Trophoblast cell (in vitro differentiated cells and primary cell): ENCODE measurements at regions not wholly inside any gene's neighbourhood (a gene's known extent, or its start where the extent isn't known, plus 50 kb on each side); places are given as distances from the start of the nearest gene placed in this dataset.

ENCODE experiments used
- DNase-seq, 2 donors: peaks; one replicate each; pipeline ENCODE4 v3.0.0-alpha.2; 2016
- H2AFZ ChIP-seq: 2 replicates; pipeline ENCODE4 v1.6.1; 2013; ENCODE audit warnings: low read length, moderate library complexity, mild to moderate bottlenecking; ENCODE audit not compliant: insufficient read depth, poor library complexity
- H2AK5ac ChIP-seq: 2 replicates; pipeline ENCODE4 v1.6.1; 2013; ENCODE audit warnings: mild to moderate bottlenecking, low read length
- H2BK120ac ChIP-seq: 2 replicates; pipeline ENCODE4 v1.6.1; 2013; ENCODE audit warnings: low read length, mild to moderate bottlenecking, moderate library complexity; ENCODE audit not compliant: insufficient read depth, poor library complexity
- H2BK12ac ChIP-seq: 2 replicates; pipeline ENCODE4 v1.6.1; 2013; ENCODE audit warnings: mild to moderate bottlenecking, low read length, moderate library complexity
- H2BK5ac ChIP-seq: 2 replicates; pipeline ENCODE4 v1.6.1; 2013; ENCODE audit warnings: low read length, low read depth, moderate library complexity, mild to moderate bottlenecking; ENCODE audit not compliant: poor library complexity
- H3K14ac ChIP-seq: 2 replicates; pipeline ENCODE4 v1.6.1; 2013; ENCODE audit warnings: mild to moderate bottlenecking, low read length
- H3K18ac ChIP-seq: 2 replicates; pipeline ENCODE4 v1.6.1; 2013; ENCODE audit warnings: mild to moderate bottlenecking, low read length
- H3K23ac ChIP-seq: 2 replicates; pipeline ENCODE4 v1.6.1; 2013; ENCODE audit warnings: low read length
- H3K27ac ChIP-seq: 2 replicates; pipeline ENCODE4 v1.5.1; 2013; ENCODE audit warnings: low read depth, mild to moderate bottlenecking, inconsistent platforms, low read length, moderate library complexity
- H3K27me3 ChIP-seq: 2 replicates; pipeline ENCODE4 v1.6.1; 2013; ENCODE audit warnings: inconsistent platforms, mild to moderate bottlenecking, low read length, moderate library complexity; ENCODE audit not compliant: insufficient read depth
- H3K36me3 ChIP-seq, 2 experiments: 1 replicate in 1 of 2; 2 replicates in 1 of 2; pipeline ENCODE4 v1.6.1; 2013; ENCODE audit warnings: low read length in 2 of 2, mild to moderate bottlenecking in 2 of 2, moderate library complexity in 1 of 2; ENCODE audit not compliant: insufficient read depth in 2 of 2, control insufficient read depth in 1 of 2
- H3K4ac ChIP-seq: 2 replicates; pipeline ENCODE4 v1.6.1; 2013; ENCODE audit warnings: low read depth, mild to moderate bottlenecking, low read length, moderate library complexity
- H3K4me1 ChIP-seq, 2 experiments: 1 replicate in 1 of 2; 2 replicates in 1 of 2; pipeline ENCODE4 v1.6.1; 2013; ENCODE audit warnings: low read length in 2 of 2, mild to moderate bottlenecking in 2 of 2, moderate library complexity in 1 of 2; ENCODE audit not compliant: insufficient read depth in 2 of 2, control insufficient read depth in 1 of 2
- H3K4me2 ChIP-seq: 2 replicates; pipeline ENCODE4 v1.6.1; 2013; ENCODE audit warnings: inconsistent platforms, mild to moderate bottlenecking, low read length, moderate library complexity
- H3K4me3 ChIP-seq: 2 replicates; pipeline ENCODE4 v1.5.1; 2013; ENCODE audit warnings: mild to moderate bottlenecking, low read depth, low read length, inconsistent platforms
- H3K79me1 ChIP-seq: one replicate; pipeline ENCODE4 v1.6.1; 2013; ENCODE audit warnings: low read length
- H3K79me2 ChIP-seq: 2 replicates; pipeline ENCODE4 v1.6.1; 2013; ENCODE audit warnings: low read length, mild to moderate bottlenecking; ENCODE audit not compliant: control insufficient read depth, insufficient read depth, poor library complexity
- H3K9ac ChIP-seq: 2 replicates; pipeline ENCODE4 v1.6.1; 2013; ENCODE audit warnings: mild to moderate bottlenecking, low read length
- H3K9me3 ChIP-seq: 2 replicates; pipeline ENCODE4 v1.6.1; 2013; ENCODE audit warnings: low read depth, mild to moderate bottlenecking, control low read depth, inconsistent platforms, low read length; ENCODE audit not compliant: insufficient read depth
- H4K12ac ChIP-seq: 2 replicates; pipeline ENCODE4 v1.6.1; 2013; ENCODE audit warnings: low read depth, mild to moderate bottlenecking, low read length, moderate library complexity
- H4K8ac ChIP-seq: 2 replicates; pipeline ENCODE4 v1.6.1; 2013; ENCODE audit warnings: low read depth, mild to moderate bottlenecking, low read length, moderate library complexity
- H4K91ac ChIP-seq: one replicate; pipeline ENCODE4 v1.6.1; 2013; ENCODE audit warnings: low read depth, mild to moderate bottlenecking, low read length, moderate library complexity
- WGBS: extraction: QIAGEN DNeasy Blood & Tissue Kit; methylation state at CpG from one replicate; pipeline ENCODE4 v1.1.7; 2013; ENCODE audit warnings: missing lambda C conversion rate; ENCODE audit not compliant: insufficient read length, insufficient coverage; ENCODE audit errors: extremely low coverage; 5-methylcytosine and 5-hydroxymethylcytosine counted together

DNA sequence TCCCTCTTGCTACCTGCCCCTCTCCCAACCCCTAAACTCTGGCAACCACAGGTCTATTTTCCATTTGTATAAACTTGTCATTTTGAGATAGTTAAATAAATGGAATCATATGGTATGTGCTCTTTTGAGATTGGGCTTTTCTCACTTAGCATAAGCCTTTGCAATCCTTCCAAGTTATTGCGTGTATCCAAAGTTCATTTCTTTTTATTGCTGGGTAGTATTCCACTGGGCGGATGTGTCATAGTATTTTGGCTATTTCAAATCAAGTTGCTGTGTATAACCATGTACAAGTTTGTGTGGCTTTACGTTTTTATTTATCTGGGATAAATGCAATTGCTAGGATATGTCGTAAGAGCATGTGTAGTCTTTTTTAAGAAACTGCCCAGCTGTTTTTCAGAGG, 55.5 kb upstream of the CUL3 start:
- Histone ChIP-seq H3K4me3 (no peak overlapping the region), H2BK12ac (no peak overlapping the region), H3K4me1 (no peaks in the 10 kb centered on the region), H4K91ac (no peak overlapping the region), H3K9me3 (no peaks in the 10 kb centered on the region), H3K79me2 (no peaks in the 10 kb centered on the region), H2AFZ (no peak overlapping the region), H3K23ac (no peak overlapping the region), H3K14ac (no peak overlapping the region), H2BK120ac (no peak overlapping the region), H3K18ac (no peak overlapping the region), H3K27me3 (no peaks in the 10 kb centered on the region), H3K79me1 (no peaks in the 10 kb centered on the region), H2AK5ac (no peak overlapping the region), H3K4ac (no peak overlapping the region), H3K4me2 (no peak overlapping the region), H4K8ac (no peak overlapping the region), H4K12ac (no peak overlapping the region), H3K9ac (no peak overlapping the region), H3K36me3 (no peaks in the 10 kb centered on the region), H3K27ac (no peak overlapping the region), H2BK5ac (no peak overlapping the region)
- no CpG with 5 or more reads among the region's 4 CpGs for WGBS
- DNase-seq = no peak

DNA sequence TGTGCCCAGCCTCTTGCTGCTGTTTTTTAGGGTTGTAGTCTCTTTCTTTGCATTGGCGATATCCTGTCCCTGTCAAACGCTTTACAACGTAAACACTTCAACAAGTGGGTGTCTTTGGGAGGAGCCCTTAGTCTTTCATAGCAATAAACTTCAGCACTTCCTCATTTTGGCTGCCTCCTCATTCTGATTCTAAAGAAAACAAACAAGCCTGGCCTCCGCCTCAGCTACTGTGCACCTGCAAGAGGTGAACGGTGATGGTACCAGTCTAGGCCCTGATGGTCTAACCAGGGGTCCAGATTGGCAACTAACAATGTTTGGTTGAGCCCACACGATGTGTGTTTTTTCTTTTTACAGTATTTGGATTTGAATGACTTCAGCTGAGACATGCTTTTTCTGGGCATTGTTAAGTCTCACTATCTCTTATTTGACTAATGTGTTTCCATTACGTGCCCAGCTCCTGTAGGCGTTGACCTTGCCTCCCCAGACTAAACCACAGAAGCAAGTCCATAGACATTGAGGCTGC, 53.2 kb upstream of the CUL3 start:
- no peak overlapping the region for H3K27ac ChIP-seq
- H3K79me1 ChIP-seq = no peaks in the 10 kb centered on the region
- WGBS = no CpG with 5 or more reads among the region's 8 CpGs
- no peaks in the 10 kb centered on the region for H3K9me3 ChIP-seq
- H3K14ac ChIP-seq = no peak overlapping the region
- DNase-seq = no peak
- H3K4me1 ChIP-seq = no peaks in the 10 kb centered on the region
- H2BK120ac ChIP-seq = no peak overlapping the region
- H4K8ac ChIP-seq = no peak overlapping the region
- H3K79me2 ChIP-seq = no peaks in the 10 kb centered on the region
- H3K27me3 ChIP-seq = no peaks in the 10 kb centered on the region
- no peak overlapping the region for H3K4me2 ChIP-seq
- no peak overlapping the region for H2BK5ac ChIP-seq
- no peak overlapping the region for H4K91ac ChIP-seq
- H2AFZ ChIP-seq = no peak overlapping the region
- H3K36me3 ChIP-seq = no peaks in the 10 kb centered on the region
- H2BK12ac ChIP-seq = no peak overlapping the region
- H3K23ac ChIP-seq = no peak overlapping the region
- no peak overlapping the region for H3K18ac ChIP-seq
- H3K4me3 ChIP-seq = no peak overlapping the region
- H3K9ac ChIP-seq = no peak overlapping the region
- H4K12ac ChIP-seq = no peak overlapping the region
- no peak overlapping the region for H3K4ac ChIP-seq
- H2AK5ac ChIP-seq = no peak overlapping the region
